Vagina (tissue), 2 donors: ENCODE measurements at regions not wholly inside any gene's neighbourhood (a gene's known extent, or its start where the extent isn't known, plus 50 kb on each side); places are given as distances from the start of the nearest gene placed in this dataset.

ENCODE experiments used
- DNase-seq, 2 donors: peaks; one replicate each; pipeline ENCODE4 v3.0.0-alpha.2; 2017; ENCODE audit errors: extremely low spot score in 2 of 2
- H3K27ac ChIP-seq: fragments of 200-600 bp; sonication (generic); one replicate; pipeline ENCODE4 v1.5.1; 2019
- H3K27me3 ChIP-seq: fragments of 200-600 bp; sonication (generic); one replicate; pipeline ENCODE4 v1.5.1; 2019
- H3K36me3 ChIP-seq, 2 donors: fragments of 200-600 bp; sonication (generic); one replicate each; pipeline ENCODE4 v1.5.1; 2017 to 2019
- H3K4me1 ChIP-seq: fragments of 200-600 bp; sonication (generic); one replicate; pipeline ENCODE4 v1.5.1; 2019
- H3K4me3 ChIP-seq, 2 donors: fragments of 200-600 bp; sonication (generic); 1 replicate in 1 of 2; 2 replicates in 1 of 2; pipeline ENCODE4 v1.5.1; 2016 to 2019
- H3K9me3 ChIP-seq: fragments of 200-600 bp; sonication (generic); one replicate; pipeline ENCODE4 v1.5.1; 2019
- CTCF ChIP-seq, 3 experiments: fragments of 450-650 bp in 2 of 3; fragments of 200-600 bp in 1 of 3; sonication (generic) in 1 of 3; IDR thresholded peaks; one replicate each; pipeline ENCODE4 v1.5.1; 2017 to 2019; ENCODE audit warnings: antibody characterized with exemption in 3 of 3, mild to moderate bottlenecking in 2 of 3, moderate library complexity in 2 of 3
- POLR2A ChIP-seq, 2 donors: fragments of 450-650 bp; IDR thresholded peaks; one replicate each; pipeline ENCODE4 v1.6.1; 2017; ENCODE audit warnings: antibody characterized with exemption in 2 of 2, mild to moderate bottlenecking in 2 of 2, moderate library complexity in 2 of 2
- POLR2AphosphoS5 ChIP-seq, 2 donors: sonication (generic); formaldehyde crosslinking; IDR thresholded peaks; one replicate each; pipeline ENCODE4 v1.9.0; 2017; ENCODE audit warnings: antibody characterized with exemption in 2 of 2, mild to moderate bottlenecking in 2 of 2, low read depth in 1 of 2; ENCODE audit not compliant: insufficient read depth in 1 of 2
- intact Hi-C: fragments of 100-400 bp; cut with DNase I; formaldehyde crosslinking; loops from one replicate; pipeline ENCODE4 v1.15.1; 2023

GRCh38 chr1:230581446-230582079 is 60.7 kb upstream of the COG2 start:
- no peaks in the 10 kb centered on the region for H3K36me3 ChIP-seq
- H3K4me3 ChIP-seq, result no peak overlapping the region
- no peak overlapping the region for H3K27ac ChIP-seq
- TF ChIP-seq POLR2AphosphoS5 (IDR thresholded peaks at IDR 0.05; ENCODE audit: insufficient read depth in 1 of 2, low read depth in 1 of 2), result no peak
- TF ChIP-seq CTCF (IDR thresholded peaks at IDR 0.05), result no peak
- TF ChIP-seq POLR2A (IDR thresholded peaks at IDR 0.05), result no peak
- DNase-seq, result no peak
- no peaks in the 10 kb centered on the region for H3K9me3 ChIP-seq
- no peaks in the 10 kb centered on the region for H3K4me1 ChIP-seq
- intact Hi-C loops, result no loop called here
- no peaks in the 10 kb centered on the region for H3K27me3 ChIP-seq

GRCh38 chr1:230578616-230579015 is 63.7 kb upstream of the COG2 start:
- Histone ChIP-seq H3K27ac (no peak overlapping the region), H3K36me3 (no peaks in the 10 kb centered on the region), H3K4me1 (no peaks in the 10 kb centered on the region), H3K9me3 (no peaks in the 10 kb centered on the region), H3K4me3 (no peak overlapping the region), H3K27me3 (no peaks in the 10 kb centered on the region)
- TF ChIP-seq POLR2AphosphoS5 (IDR thresholded peaks at IDR 0.05; ENCODE audit: insufficient read depth in 1 of 2, low read depth in 1 of 2) (no peak), CTCF (IDR thresholded peaks at IDR 0.05) (no peak), POLR2A (IDR thresholded peaks at IDR 0.05) (no peak)
- intact Hi-C loops, result no loop called here
- no peak for DNase-seq

GRCh38 chr1:230577537-230577936 is 64.7 kb upstream of the COG2 start:
- TF ChIP-seq POLR2A (IDR thresholded peaks at IDR 0.05) (no peak), POLR2AphosphoS5 (IDR thresholded peaks at IDR 0.05; ENCODE audit: insufficient read depth in 1 of 2, low read depth in 1 of 2) (no peak)
- Histone ChIP-seq H3K9me3 (no peaks in the 10 kb centered on the region), H3K4me3 (no peak overlapping the region), H3K27me3 (no peaks in the 10 kb centered on the region), H3K36me3 (no peaks in the 10 kb centered on the region), H3K4me1 (peaks cover 8% of the 10 kb centered on the region), H3K27ac (no peak overlapping the region)
- no peak for DNase-seq
- intact Hi-C loops, result no loop called here

- Histone ChIP-seq H3K9me3 (no peaks in the 10 kb centered on the region), H3K27me3 (no peaks in the 10 kb centered on the region), H3K4me3 (no peak overlapping the region), H3K27ac (no peak overlapping the region), H3K36me3 (no peaks in the 10 kb centered on the region), H3K4me1 (peaks cover 16% of the 10 kb centered on the region)
- intact Hi-C loops, result no loop called here
- no peak for DNase-seq
- TF ChIP-seq CTCF (IDR thresholded peaks at IDR 0.05), result no peak
- TF ChIP-seq POLR2A (IDR thresholded peaks at IDR 0.05), result no peak
- TF ChIP-seq POLR2AphosphoS5 (IDR thresholded peaks at IDR 0.05; ENCODE audit: insufficient read depth in 1 of 2, low read depth in 1 of 2), result no peak
Observed at GRCh38 chr1:230575886-230576500, 66.3 kb upstream of the COG2 start.

GRCh38 chr1:230574502-230574901 is 67.8 kb upstream of the COG2 start:
- Histone ChIP-seq H3K27me3 (no peaks in the 10 kb centered on the region), H3K9me3 (no peaks in the 10 kb centered on the region), H3K4me3 (no peak overlapping the region), H3K4me1 (peaks cover 16% of the 10 kb centered on the region), H3K27ac (no peak overlapping the region), H3K36me3 (no peaks in the 10 kb centered on the region)
- intact Hi-C loops, result no loop called here
- TF ChIP-seq POLR2AphosphoS5 (IDR thresholded peaks at IDR 0.05; ENCODE audit: insufficient read depth in 1 of 2, low read depth in 1 of 2), result no peak
- no peak for TF ChIP-seq POLR2A (IDR thresholded peaks at IDR 0.05)
- TF ChIP-seq CTCF (IDR thresholded peaks at IDR 0.05), result no peak
- DNase-seq, result no peak
